ENCODE measurements at regions not wholly inside any gene's neighbourhood (a gene's known extent, or its start where the extent isn't known, plus 50 kb on each side); places are given as distances from the start of the nearest gene placed in this dataset.

DNA sequence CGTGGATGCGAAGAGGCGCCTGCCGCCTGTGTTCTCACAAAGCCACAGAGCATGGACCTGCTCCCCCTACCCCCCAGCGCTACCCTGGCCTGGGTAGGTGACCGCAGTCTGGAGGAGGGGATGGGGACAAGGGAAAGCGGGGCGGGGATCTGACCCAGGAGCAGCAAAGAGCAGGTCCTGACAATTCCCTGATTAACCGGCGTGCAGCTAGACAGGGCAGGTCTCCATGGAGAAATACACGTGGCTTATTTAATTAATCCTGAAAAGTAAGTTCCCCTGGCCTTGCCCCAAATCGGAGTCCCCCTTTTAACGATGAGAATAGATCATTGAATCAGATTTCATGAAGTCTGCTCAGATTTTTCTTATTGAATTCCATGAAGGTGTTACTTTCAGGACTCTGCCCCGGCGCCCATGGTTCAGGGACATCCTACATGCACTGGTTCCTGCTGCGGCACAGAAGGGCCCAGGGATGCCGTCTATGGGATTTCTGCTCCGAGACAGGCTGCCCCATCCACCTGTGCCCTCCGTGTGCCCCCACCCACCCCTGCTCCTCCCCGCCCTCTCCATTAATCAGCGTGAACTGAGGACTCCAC, 251.0 kb upstream of the SFSWAP start:
- TF ChIP-seq CTCF (IDR thresholded peaks at IDR 0.05) (no peak), POLR2A (IDR thresholded peaks at IDR 0.05) (no peak)

Data from suprapubic skin (tissue), 3 donors.